ENCODE measurements at regions not wholly inside any gene's neighbourhood (a gene's known extent, or its start where the extent isn't known, plus 50 kb on each side); places are given as distances from the start of the nearest gene placed in this dataset.

DNA sequence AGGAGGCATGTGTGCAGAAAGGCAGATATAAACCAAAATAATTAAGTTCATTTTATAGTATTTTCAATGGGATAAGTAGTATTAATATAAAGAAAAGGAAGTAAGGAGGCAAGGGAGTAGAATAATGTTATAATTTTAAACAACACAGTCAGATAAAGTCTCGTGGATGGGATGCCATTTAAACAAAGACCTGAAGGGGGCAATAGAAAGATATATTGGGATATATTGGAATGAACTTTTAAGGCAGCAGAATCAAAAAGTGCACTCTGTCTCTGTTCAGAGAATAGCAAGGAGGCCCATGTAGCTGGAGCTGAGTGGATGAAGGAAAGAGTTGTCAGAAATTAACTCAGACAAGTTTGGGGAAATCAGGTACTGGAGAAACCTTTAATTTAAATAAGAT is 158.7 kb downstream of the CGGBP1 start:
- WGBS, 2 donors (ENCODE audit: low coverage in 1 of 2), result 0 to 14% methylated on average over 1 of the region's 1 CpG
- H3K9me3 ChIP-seq, result no peaks in the 10 kb centered on the region
- no peak for ATAC-seq
- no peak for TF ChIP-seq POLR2A (IDR thresholded peaks at IDR 0.05)
- no peak for TF ChIP-seq EP300 (IDR thresholded peaks at IDR 0.05)
- TF ChIP-seq, protein P1, sequence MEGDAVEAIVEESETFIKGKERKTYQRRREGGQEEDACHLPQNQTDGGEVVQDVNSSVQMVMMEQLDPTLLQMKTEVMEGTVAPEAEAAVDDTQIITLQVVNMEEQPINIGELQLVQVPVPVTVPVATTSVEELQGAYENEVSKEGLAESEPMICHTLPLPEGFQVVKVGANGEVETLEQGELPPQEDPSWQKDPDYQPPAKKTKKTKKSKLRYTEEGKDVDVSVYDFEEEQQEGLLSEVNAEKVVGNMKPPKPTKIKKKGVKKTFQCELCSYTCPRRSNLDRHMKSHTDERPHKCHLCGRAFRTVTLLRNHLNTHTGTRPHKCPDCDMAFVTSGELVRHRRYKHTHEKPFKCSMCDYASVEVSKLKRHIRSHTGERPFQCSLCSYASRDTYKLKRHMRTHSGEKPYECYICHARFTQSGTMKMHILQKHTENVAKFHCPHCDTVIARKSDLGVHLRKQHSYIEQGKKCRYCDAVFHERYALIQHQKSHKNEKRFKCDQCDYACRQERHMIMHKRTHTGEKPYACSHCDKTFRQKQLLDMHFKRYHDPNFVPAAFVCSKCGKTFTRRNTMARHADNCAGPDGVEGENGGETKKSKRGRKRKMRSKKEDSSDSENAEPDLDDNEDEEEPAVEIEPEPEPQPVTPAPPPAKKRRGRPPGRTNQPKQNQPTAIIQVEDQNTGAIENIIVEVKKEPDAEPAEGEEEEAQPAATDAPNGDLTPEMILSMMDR (IDR thresholded peaks at IDR 0.05), result no peak
- TF ChIP-seq POLR2AphosphoS5 (IDR thresholded peaks at IDR 0.05), result no peak
- H3K27ac ChIP-seq, result no peak overlapping the region
- H3K36me3 ChIP-seq, result no peaks in the 10 kb centered on the region
- no peaks in the 10 kb centered on the region for H3K4me1 ChIP-seq
- H3K4me3 ChIP-seq, result no peak overlapping the region
- H3K27me3 ChIP-seq, result no peaks in the 10 kb centered on the region

DNA sequence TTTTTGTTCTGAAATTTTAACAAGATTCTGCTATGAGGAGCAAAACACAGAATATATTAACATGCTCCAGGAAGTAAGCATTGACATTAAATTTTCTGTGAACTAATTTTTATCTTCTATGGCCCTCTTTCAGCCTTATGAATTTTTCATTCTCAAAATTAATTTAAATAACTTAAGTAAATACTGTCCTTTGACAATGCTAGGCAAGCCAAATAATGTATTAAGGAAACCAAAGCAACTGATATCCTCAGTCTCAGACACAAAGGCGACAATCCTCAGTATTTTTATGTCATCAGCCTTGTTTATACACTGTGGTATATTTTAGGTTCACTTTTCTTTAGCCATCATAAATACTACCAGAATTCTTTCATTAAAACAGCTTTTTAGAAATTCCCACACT is 159.8 kb downstream of the CGGBP1 start:
- no peak overlapping the region for H3K27ac ChIP-seq
- 75 to 91% methylated on average over 1 of the region's 1 CpG for WGBS, 2 donors (ENCODE audit: low coverage in 1 of 2)
- no peaks in the 10 kb centered on the region for H3K4me1 ChIP-seq
- no peaks in the 10 kb centered on the region for H3K36me3 ChIP-seq
- no peak overlapping the region for H3K4me3 ChIP-seq
- no peaks in the 10 kb centered on the region for H3K9me3 ChIP-seq
- TF ChIP-seq POLR2A (IDR thresholded peaks at IDR 0.05) (no peak), EP300 (IDR thresholded peaks at IDR 0.05) (no peak), POLR2AphosphoS5 (IDR thresholded peaks at IDR 0.05) (no peak)
- TF ChIP-seq, protein P1 (IDR thresholded peaks at IDR 0.05), result no peak
- no peaks in the 10 kb centered on the region for H3K27me3 ChIP-seq
- ATAC-seq, result no peak

- H3K27me3 ChIP-seq, result no peaks in the 10 kb centered on the region
- no peaks in the 10 kb centered on the region for H3K9me3 ChIP-seq
- H3K4me1 ChIP-seq, result no peaks in the 10 kb centered on the region
- no peak overlapping the region for H3K27ac ChIP-seq
- H3K36me3 ChIP-seq, result no peaks in the 10 kb centered on the region
- no peak for TF ChIP-seq POLR2AphosphoS5 (IDR thresholded peaks at IDR 0.05)
- TF ChIP-seq POLR2A (IDR thresholded peaks at IDR 0.05), result no peak
- TF ChIP-seq EP300 (IDR thresholded peaks at IDR 0.05), result no peak
- no peak overlapping the region for H3K4me3 ChIP-seq
- ATAC-seq, result no peak
- 67 to 100% methylated on average over 1 of the region's 1 CpG for WGBS, 2 donors (ENCODE audit: low coverage in 1 of 2)
These were observed 162.8 kb downstream of the CGGBP1 start for GRCh38 chr3:87895983-87896382.

- Histone ChIP-seq H3K4me3 (no peak overlapping the region), H3K9me3 (peaks cover 0 to 35% (median 0%) of the 10 kb centered on the region in 3 donors), H3K36me3 (no peaks in the 10 kb centered on the region), H3K27me3 (no peaks in the 10 kb centered on the region), H3K4me1 (no peaks in the 10 kb centered on the region), H3K27ac (no peak overlapping the region)
- TF ChIP-seq POLR2A (IDR thresholded peaks at IDR 0.05) (no peak), EP300 (IDR thresholded peaks at IDR 0.05) (no peak), POLR2AphosphoS5 (IDR thresholded peaks at IDR 0.05) (no peak)
- TF ChIP-seq, protein P1 (IDR thresholded peaks at IDR 0.05), result no peak
- no peak for ATAC-seq
- WGBS, 2 donors (ENCODE audit: low coverage in 1 of 2), result 50 to 83% methylated on average over 1 of the region's 1 CpG
These were observed 185.7 kb downstream of the CGGBP1 start for GRCh38 chr3:87873136-87873535.

DNA sequence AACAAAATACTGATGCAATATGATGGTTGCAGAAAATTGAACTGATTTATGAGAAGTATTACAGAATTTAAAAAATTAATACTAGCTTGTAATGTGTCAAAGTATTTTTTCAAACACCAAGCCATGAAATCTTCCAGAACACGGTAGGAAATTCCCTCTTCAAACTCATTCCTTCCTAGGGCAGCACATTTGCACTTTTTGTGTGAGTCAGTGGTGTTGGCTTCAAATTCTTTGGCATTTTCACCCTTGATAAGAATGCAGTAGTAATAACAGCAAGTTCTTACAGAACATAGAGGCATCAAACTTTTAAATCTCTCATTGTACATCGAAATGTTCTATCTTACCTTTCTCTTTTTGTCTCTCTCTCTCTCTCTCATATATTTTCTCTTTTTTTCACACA is 191.8 kb downstream of the CGGBP1 start:
- H3K36me3 ChIP-seq, result no peaks in the 10 kb centered on the region
- peaks cover 0 to 12% (median 0%) of the 10 kb centered on the region in 3 donors for H3K9me3 ChIP-seq
- WGBS, 2 donors (ENCODE audit: low coverage in 1 of 2), result 35 to 62% methylated on average over 2 of the region's 2 CpGs
- no peak overlapping the region for H3K4me3 ChIP-seq
- no peaks in the 10 kb centered on the region for H3K4me1 ChIP-seq
- no peak for ATAC-seq
- H3K27ac ChIP-seq, result no peak overlapping the region
- no peaks in the 10 kb centered on the region for H3K27me3 ChIP-seq
- TF ChIP-seq, protein P1 (IDR thresholded peaks at IDR 0.05), result no peak
- TF ChIP-seq POLR2AphosphoS5 (IDR thresholded peaks at IDR 0.05) (no peak), POLR2A (IDR thresholded peaks at IDR 0.05) (no peak), EP300 (IDR thresholded peaks at IDR 0.05) (no peak)

Data from gastroesophageal sphincter (tissue), 4 donors.